ENCODE measurements at regions not wholly inside any gene's neighbourhood (a gene's known extent, or its start where the extent isn't known, plus 50 kb on each side); places are given as distances from the start of the nearest gene placed in this dataset.

GRCh38 chr18:57890266-57890665, 87.2 kb upstream of the ATP8B1 start:
- Histone ChIP-seq H3K27ac (no peak overlapping the region), H3K4me1 (no peaks in the 10 kb centered on the region), H3K9me3 (peaks cover 0 to 20% (median 10%) of the 10 kb centered on the region in 11 donors), H3K4me3 (no peak overlapping the region), H3K36me3 (no peaks in the 10 kb centered on the region), H3K27me3 (no peaks in the 10 kb centered on the region)
- no peak for TF ChIP-seq CTCF (IDR thresholded peaks at IDR 0.05)
- DNase-seq: no peak
- WGBS, 2 donors: 76 to 85% methylated on average over 3 of the region's 3 CpGs
- intact Hi-C loops (cut with DNase I): loop anchor here in 1 of 10 donors (5.0 kb wide), 1 partner anchor 52 kb away; no protein-coding TSS in a partner anchor
- ATAC-seq: no peak

GRCh38 chr18:57889841-57890240, 86.7 kb upstream of the ATP8B1 start:
- WGBS, 2 donors: 88 to 95% methylated on average over 1 of the region's 1 CpG
- H3K4me3 ChIP-seq: no peak overlapping the region
- H3K27me3 ChIP-seq: no peaks in the 10 kb centered on the region
- no peak for DNase-seq
- no peak for ATAC-seq
- intact Hi-C loops (cut with DNase I): loop anchor here in 5 of 10 donors (5.0 to 10.0 kb wide), 6 partner anchors 52 to 245 kb away; partner anchors contain the start of gene NEDD4L (in 2 of the 5)
- no peak for TF ChIP-seq CTCF (IDR thresholded peaks at IDR 0.05)
- H3K4me1 ChIP-seq: no peaks in the 10 kb centered on the region
- no peaks in the 10 kb centered on the region for H3K36me3 ChIP-seq
- no peak overlapping the region for H3K27ac ChIP-seq
- H3K9me3 ChIP-seq: peaks cover 0 to 20% (median 10%) of the 10 kb centered on the region in 11 donors

- DNase-seq: no peak
- H3K36me3 ChIP-seq: no peaks in the 10 kb centered on the region
- 88 to 90% methylated on average over 9 of the region's 9 CpGs for WGBS, 2 donors
- H3K27me3 ChIP-seq: no peaks in the 10 kb centered on the region
- intact Hi-C loops (cut with DNase I): loop anchor here in 5 of 10 donors (5.0 to 10.0 kb wide), 5 partner anchors 137 to 243 kb away; partner anchors contain the start of gene NEDD4L (in 2 of the 5)
- no peak overlapping the region for H3K27ac ChIP-seq
- H3K4me1 ChIP-seq: no peaks in the 10 kb centered on the region
- ATAC-seq: no peak
- H3K9me3 ChIP-seq: peaks cover 0 to 20% (median 10%) of the 10 kb centered on the region in 11 donors
- H3K4me3 ChIP-seq: no peak overlapping the region
- no peak for TF ChIP-seq CTCF (IDR thresholded peaks at IDR 0.05)
Observed at GRCh38 chr18:57887543-57888383, 84.6 kb upstream of the ATP8B1 start.

GRCh38 chr18:57885931-57886330, 82.8 kb upstream of the ATP8B1 start:
- DNase-seq (no peak), ATAC-seq (no peak)
- no peaks in the 10 kb centered on the region for H3K36me3 ChIP-seq
- WGBS, 2 donors: 53 to 64% methylated on average over 1 of the region's 1 CpG
- peaks cover 0 to 4% (median 0%) of the 10 kb centered on the region in 9 donors for H3K4me1 ChIP-seq
- peaks cover 0 to 20% (median 10%) of the 10 kb centered on the region in 11 donors for H3K9me3 ChIP-seq
- H3K27ac ChIP-seq: no peak overlapping the region
- no peak overlapping the region for H3K4me3 ChIP-seq
- intact Hi-C loops (cut with DNase I): loop anchor here in 5 of 10 donors (5.0 to 10.0 kb wide), 5 partner anchors 139 to 241 kb away; partner anchors contain the start of gene NEDD4L (in 2 of the 5)
- H3K27me3 ChIP-seq: no peaks in the 10 kb centered on the region
- no peak for TF ChIP-seq CTCF (IDR thresholded peaks at IDR 0.05)

All from heart right ventricle (tissue), 16 donors.